GM04504 (cell line): ENCODE measurements at regions not wholly inside any gene's neighbourhood (a gene's known extent, or its start where the extent isn't known, plus 50 kb on each side); places are given as distances from the start of the nearest gene placed in this dataset.

Experiments used
- DNase-seq: peaks from one replicate; pipeline ENCODE4 v3.0.0-alpha.2; 2012; ENCODE audit warnings: low read depth

- DNase-seq: no peak
Measured at GRCh38 chr14:24693353-24693737, 59.4 kb upstream of the GZMB start.

- no peak for DNase-seq
Measured at GRCh38 chr14:24692382-24693352, 58.7 kb upstream of the GZMB start.

GRCh38 chr14:24690492-24690891 lies 56.5 kb upstream of the GZMB start:
- no peak for DNase-seq

GRCh38 chr14:24688030-24688658 lies 54.2 kb upstream of the GZMB start:
- no peak for DNase-seq
